Small intestine (tissue), 7 donors: ENCODE measurements at regions not wholly inside any gene's neighbourhood (a gene's known extent, or its start where the extent isn't known, plus 50 kb on each side); places are given as distances from the start of the nearest gene placed in this dataset.

Experiments
- DNase-seq, 2 donors: peaks; one replicate each; pipeline versions ENCODE4 v3.0.0 to v3.0.0-alpha.2; 2013
- FAIRE-seq: peaks from 2 replicates; lab custom pipeline; 2012; peaks lifted over from hg19 to GRCh38; lab: Jason Lieb, UNC
- H3K27ac ChIP-seq, 3 donors: one replicate each; pipeline ENCODE4 v1.5.1; 2013; ENCODE audit warnings: low read length in 2 of 3, mild to moderate bottlenecking in 2 of 3, control low read depth in 1 of 3, inconsistent platforms in 1 of 3, low read depth in 1 of 3, moderate library complexity in 1 of 3
- H3K27me3 ChIP-seq, 3 donors: one replicate each; pipeline ENCODE4 v1.6.1; 2013; ENCODE audit warnings: low read length in 3 of 3, inconsistent platforms in 1 of 3; ENCODE audit not compliant: control insufficient read depth in 3 of 3, insufficient read depth in 3 of 3
- H3K36me3 ChIP-seq, 3 donors: one replicate each; pipeline ENCODE4 v1.6.1; 2013; ENCODE audit warnings: low read length in 3 of 3, inconsistent platforms in 1 of 3, low read depth in 1 of 3, mild to moderate bottlenecking in 1 of 3, moderate library complexity in 1 of 3; ENCODE audit not compliant: control insufficient read depth in 3 of 3, insufficient read depth in 2 of 3
- H3K4me1 ChIP-seq, 3 donors: one replicate each; pipeline ENCODE4 v1.6.1; 2013; ENCODE audit warnings: low read length in 2 of 3, inconsistent platforms in 1 of 3, low read depth in 1 of 3, mild to moderate bottlenecking in 1 of 3, moderate library complexity in 1 of 3; ENCODE audit not compliant: control insufficient read depth in 3 of 3, insufficient read depth in 2 of 3
- H3K4me3 ChIP-seq, 3 donors: one replicate each; pipeline ENCODE4 v1.5.1; 2013; ENCODE audit warnings: low read length in 3 of 3, control low read depth in 1 of 3, inconsistent platforms in 1 of 3, low read depth in 1 of 3, mild to moderate bottlenecking in 1 of 3, moderate library complexity in 1 of 3
- H3K9me3 ChIP-seq, 2 donors: one replicate each; pipeline ENCODE4 v1.6.1; 2013; ENCODE audit warnings: low read depth in 1 of 2, low read length in 1 of 2; ENCODE audit not compliant: control insufficient read depth in 2 of 2, insufficient read depth in 1 of 2
- WGBS, 3 donors: extraction: QIAGEN DNeasy Blood & Tissue Kit; methylation state at CpG; one replicate each; pipeline ENCODE4 v1.1.7; 2013; 5-methylcytosine and 5-hydroxymethylcytosine counted together
- donor health status: healthy with polysubstance abuse.
- donor health status: control.
- donor health status: control.
- donor health status: Bipolar disorder and iron deficiency.
- donor health status: healthy.

DNA sequence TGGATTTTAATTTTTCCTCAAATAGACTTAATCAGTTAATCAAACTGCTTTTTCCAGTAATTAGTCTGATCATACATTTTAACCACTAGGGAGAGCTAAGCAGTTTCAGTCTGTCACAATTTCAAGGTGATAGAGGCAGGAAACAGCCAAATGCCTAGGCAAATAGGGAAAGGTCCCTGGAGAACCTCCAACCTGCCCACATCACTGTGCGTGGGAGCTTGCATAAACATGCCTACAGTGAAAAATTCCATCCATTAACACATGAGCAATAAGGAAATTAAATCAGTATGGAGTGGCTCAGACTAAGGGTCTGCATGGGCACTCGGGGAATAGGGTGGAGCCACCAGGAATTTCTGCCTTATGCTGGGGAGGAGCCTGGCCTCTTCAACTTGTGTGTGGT lies 74.6 kb downstream of the AASDHPPT start:
- no peak for FAIRE-seq
- H3K4me3 ChIP-seq = no peak overlapping the region
- peak; percentile 17 to 20 for DNase-seq
- peaks cover 0 to under 1% of the 10 kb centered on the region in 2 donors for H3K9me3 ChIP-seq
- WGBS, 3 donors = 4 to 23% (median 20%) methylated on average over 2 of the region's 2 CpGs
- no peak overlapping the region for H3K27ac ChIP-seq
- peaks cover 0 to 9% (median 3%) of the 10 kb centered on the region in 3 donors for H3K4me1 ChIP-seq
- no peaks in the 10 kb centered on the region for H3K27me3 ChIP-seq
- H3K36me3 ChIP-seq = no peaks in the 10 kb centered on the region

DNA sequence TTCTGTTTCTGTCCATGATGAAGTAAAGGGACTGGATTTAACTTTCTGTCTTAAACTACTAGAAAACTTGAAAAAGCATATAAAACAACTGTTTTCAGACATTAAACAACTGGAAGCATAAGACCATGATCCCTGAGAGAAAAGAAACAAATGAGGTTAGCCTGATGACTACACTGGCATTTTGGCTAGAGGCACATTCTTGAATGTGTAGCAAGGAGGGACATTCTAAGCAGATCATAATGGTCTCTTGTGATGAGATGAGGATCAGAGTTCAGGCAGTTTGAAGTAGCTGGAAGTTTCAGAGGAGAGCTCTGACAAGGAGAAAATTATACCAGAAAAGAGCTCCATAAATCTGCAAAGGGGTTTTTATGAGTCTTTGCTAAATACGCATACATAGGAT lies 75.4 kb downstream of the AASDHPPT start:
- H3K27ac ChIP-seq = no peak overlapping the region
- no peaks in the 10 kb centered on the region for H3K27me3 ChIP-seq
- 0 to 5% (median 0%) methylated on average over 1 of the region's 1 CpG for WGBS, 3 donors
- DNase-seq (no peak), FAIRE-seq (no peak)
- no peaks in the 10 kb centered on the region for H3K36me3 ChIP-seq
- no peaks in the 10 kb centered on the region for H3K9me3 ChIP-seq
- no peak overlapping the region for H3K4me3 ChIP-seq
- H3K4me1 ChIP-seq = peaks cover 0 to 12% (median 3%) of the 10 kb centered on the region in 3 donors

DNA sequence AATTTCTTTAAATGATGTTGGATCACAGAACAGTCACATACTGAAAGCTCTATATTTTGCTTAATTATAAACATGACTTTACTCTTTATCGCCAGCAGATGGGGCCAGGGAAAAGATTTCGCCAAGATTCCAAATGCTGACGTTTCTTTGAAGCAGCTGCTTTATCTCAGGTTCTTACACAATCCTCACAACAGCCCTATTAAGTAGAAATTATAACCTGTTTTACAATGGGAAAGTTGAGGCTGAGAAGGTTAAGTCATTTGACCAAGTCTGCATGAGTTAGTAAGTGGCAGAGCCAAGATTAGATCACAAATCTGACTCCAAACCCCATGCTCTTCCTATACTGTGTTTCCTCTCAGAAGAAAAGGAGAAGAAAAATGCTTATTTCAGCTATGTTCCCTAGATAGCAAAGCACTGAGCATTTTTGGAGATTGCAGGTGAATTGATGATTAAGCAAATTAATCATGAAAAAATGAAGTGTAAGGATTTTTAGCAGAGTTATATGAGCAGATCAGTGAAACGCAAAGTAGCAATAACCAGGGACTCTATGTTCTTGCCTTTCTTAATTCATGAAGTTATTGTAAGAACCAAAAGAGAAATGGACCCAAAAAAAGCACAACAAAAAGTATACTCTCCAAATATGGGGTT lies 79.0 kb downstream of the AASDHPPT start:
- H3K4me3 ChIP-seq = no peak overlapping the region
- peak overlapping the region in 1 of 3 donors; percentile 45 for H3K27ac ChIP-seq
- peaks cover 0 to 23% of the 10 kb centered on the region in 2 donors for H3K9me3 ChIP-seq
- DNase-seq = peak; percentile 81 to 90
- no peaks in the 10 kb centered on the region for H3K27me3 ChIP-seq
- no peak for FAIRE-seq
- peaks cover 0 to 12% (median 3%) of the 10 kb centered on the region in 3 donors for H3K4me1 ChIP-seq
- WGBS, 3 donors = 4 to 17% (median 8%) methylated on average over 4 of the region's 4 CpGs
- no peaks in the 10 kb centered on the region for H3K36me3 ChIP-seq

DNA sequence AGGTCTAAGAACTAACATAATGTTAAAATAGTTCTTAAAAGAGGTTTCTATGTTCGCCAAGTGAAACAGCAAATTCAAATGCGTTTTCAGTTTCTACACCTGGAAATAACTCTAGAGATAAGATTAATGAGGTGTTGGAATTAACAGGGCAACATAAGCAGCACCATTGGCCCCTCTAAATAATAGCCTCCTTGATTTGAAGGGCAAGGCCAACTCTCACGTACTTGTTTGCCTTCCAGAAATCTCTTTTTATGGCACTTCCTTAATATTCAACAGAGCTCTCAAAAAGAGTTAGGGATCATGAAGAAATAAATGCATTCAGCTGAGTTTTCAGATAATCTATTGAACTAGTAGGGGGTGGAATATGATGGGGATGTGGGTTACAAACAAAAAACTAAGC lies 80.9 kb downstream of the AASDHPPT start:
- WGBS, 3 donors = 8 to 46% (median 32%) methylated on average over 3 of the region's 3 CpGs
- FAIRE-seq (no peak), DNase-seq (peak; percentile 51 to 55)
- Histone ChIP-seq H3K4me1 (peaks cover 0 to 16% (median 3%) of the 10 kb centered on the region in 3 donors), H3K36me3 (no peaks in the 10 kb centered on the region), H3K9me3 (peaks cover 0 to 37% of the 10 kb centered on the region in 2 donors), H3K27ac (peak overlapping the region in 1 of 3 donors; percentile 34), H3K4me3 (no peak overlapping the region), H3K27me3 (no peaks in the 10 kb centered on the region)

DNA sequence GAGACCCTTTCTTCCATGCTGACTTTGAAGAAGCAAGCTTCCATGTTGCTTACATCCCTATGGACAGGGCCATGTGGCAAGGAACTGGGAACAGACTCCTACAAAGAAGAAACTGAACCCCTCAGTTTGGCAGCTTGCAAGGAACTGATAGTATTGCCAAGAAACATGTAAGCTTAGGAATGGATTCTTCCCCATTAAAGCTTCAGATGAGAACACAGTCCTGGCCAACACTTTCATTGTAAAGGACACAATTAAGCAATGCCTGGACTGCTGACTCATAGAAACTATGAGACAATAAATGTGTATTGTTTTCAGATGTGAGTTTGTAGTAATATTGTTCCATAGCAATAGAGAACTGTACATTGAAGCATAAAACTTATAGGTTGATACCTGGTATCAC lies 82.4 kb downstream of the AASDHPPT start:
- Histone ChIP-seq H3K27me3 (no peaks in the 10 kb centered on the region), H3K27ac (no peak overlapping the region), H3K4me3 (no peak overlapping the region), H3K9me3 (peaks cover 0 to 40% of the 10 kb centered on the region in 2 donors), H3K4me1 (peaks cover 0 to 16% (median 3%) of the 10 kb centered on the region in 3 donors), H3K36me3 (no peaks in the 10 kb centered on the region)
- FAIRE-seq (no peak), DNase-seq (no peak)

DNA sequence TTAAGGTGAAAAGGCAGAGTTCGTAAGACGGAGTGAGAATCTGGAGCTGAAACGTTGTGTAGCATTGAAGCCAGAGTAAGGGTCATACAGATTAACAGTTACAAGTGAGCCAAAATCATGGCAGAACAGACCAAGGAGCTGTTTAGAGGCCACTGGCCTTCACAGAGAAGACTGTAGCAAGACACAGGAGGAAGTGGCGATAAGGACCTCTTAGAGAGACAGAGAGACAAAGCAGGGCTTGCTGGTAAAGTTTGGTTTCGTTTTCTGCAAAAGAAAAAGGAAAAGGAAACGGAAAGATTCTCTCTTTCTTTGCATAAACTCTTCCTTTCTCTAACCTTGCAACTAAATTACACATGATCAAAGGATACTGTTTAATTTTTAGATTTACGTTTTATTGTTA lies 83.0 kb downstream of the AASDHPPT start:
- DNase-seq (no peak), FAIRE-seq (no peak)
- 86 to 93% (median 87%) methylated on average over 7 of the region's 7 CpGs for WGBS, 3 donors
- H3K27ac ChIP-seq = no peak overlapping the region
- no peak overlapping the region for H3K4me3 ChIP-seq
- H3K9me3 ChIP-seq = peaks cover 2 to 46% of the 10 kb centered on the region in 2 donors
- no peaks in the 10 kb centered on the region for H3K36me3 ChIP-seq
- no peaks in the 10 kb centered on the region for H3K27me3 ChIP-seq
- H3K4me1 ChIP-seq = peaks cover 0 to 16% (median 3%) of the 10 kb centered on the region in 3 donors

DNA sequence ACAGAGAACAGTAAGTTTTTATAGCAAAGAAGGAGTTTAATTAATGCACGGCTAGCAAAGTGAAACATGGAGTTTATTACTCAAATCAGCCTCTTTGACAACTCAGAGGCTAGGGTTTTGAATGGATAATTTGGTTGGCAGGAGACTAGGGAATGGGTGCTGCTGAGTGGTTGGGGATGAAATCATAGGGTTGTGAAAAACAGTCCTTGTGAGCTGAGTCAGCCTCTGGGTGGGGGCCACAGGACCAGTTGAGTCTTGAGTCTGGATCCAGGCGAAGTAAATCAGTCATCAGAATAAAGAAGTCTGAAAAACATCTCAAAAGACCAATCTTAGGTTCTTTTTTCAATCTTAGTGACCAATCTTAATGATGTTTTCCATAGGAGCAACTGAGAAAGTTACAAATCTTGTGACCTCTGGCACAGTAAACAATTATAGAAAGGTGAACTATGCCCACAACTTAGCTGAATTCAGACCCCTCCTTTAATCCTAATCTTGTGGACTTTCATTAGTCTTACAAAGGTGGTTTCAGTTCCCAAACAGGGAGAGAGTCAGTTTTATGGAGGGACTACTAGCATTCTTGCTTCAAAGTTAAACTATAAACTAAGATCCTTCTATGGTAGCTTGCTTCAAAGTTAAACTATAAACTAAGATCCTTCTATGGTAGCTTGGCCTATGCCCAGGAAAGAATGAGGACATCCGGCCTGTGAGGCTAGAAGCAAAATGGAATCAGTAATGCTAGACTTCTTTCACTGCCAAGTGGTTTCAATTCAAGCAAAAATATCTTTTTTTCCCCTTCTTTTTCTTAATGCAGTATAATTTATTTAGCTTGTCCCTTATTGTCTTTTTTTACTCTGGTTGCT lies 84.5 kb downstream of the AASDHPPT start:
- DNase-seq (peak; percentile 61 to 80), FAIRE-seq (no peak)
- Histone ChIP-seq H3K9me3 (peaks cover 2 to 62% of the 10 kb centered on the region in 2 donors), H3K27ac (peak overlapping the region in 1 of 3 donors; percentile 70), H3K4me3 (no peak overlapping the region), H3K4me1 (peaks cover 0 to 7% (median 0%) of the 10 kb centered on the region in 3 donors), H3K36me3 (no peaks in the 10 kb centered on the region), H3K27me3 (no peaks in the 10 kb centered on the region)
- 58 to 66% (median 66%) methylated on average over 3 of the region's 3 CpGs for WGBS, 3 donors

DNA sequence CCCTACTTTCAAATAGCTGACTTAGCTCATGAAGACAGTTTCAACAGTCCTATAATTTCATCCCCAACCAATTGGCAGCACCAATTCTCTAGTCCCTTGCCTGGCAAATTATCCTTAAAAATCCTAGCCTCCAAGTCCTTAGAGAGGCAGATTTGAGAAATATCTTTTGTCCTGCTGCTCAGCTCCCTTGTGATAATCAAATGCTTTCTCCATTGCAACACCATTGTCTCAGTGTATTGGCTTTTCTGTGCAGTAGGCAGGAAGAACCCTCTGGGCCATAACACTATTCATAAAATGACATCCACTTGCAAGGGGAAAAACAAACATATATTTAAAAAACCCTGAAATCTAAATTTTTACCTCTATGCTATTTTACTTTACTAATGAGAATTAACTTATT lies 89.6 kb downstream of the AASDHPPT start:
- FAIRE-seq = no peak
- Histone ChIP-seq H3K4me1 (peaks cover 0 to 4% (median 0%) of the 10 kb centered on the region in 3 donors), H3K27me3 (no peaks in the 10 kb centered on the region), H3K9me3 (peaks cover 3 to 54% of the 10 kb centered on the region in 2 donors), H3K4me3 (no peak overlapping the region), H3K36me3 (no peaks in the 10 kb centered on the region), H3K27ac (no peak overlapping the region)
- DNase-seq = no peak
